ENCODE measurements at regions not wholly inside any gene's neighbourhood (a gene's known extent, or its start where the extent isn't known, plus 50 kb on each side); places are given as distances from the start of the nearest gene placed in this dataset.

DNA sequence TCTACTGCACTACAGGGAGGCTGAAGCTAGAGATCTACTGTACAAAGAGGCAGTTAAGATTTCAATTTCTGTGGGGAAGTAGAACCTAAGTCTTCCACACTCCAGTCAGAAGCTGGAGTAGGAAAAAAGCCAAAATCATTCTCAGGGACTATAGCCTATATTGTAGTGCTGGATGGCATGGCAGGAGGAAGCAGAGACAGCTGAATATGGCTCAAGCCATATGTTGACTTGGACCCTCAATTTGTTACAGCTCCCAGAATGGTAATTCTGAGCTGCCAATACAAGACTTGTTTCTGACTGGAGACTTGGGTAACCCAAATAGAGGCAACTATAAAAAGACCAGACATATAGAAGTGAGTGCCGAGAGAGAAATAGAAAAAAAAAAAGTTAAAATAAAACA is 200.6 kb downstream of the PTBP2 start:
- H3K4me3 ChIP-seq (ENCODE audit: low read depth, low read length), result no peak overlapping the region
- no peak overlapping the region for H3K27ac ChIP-seq (ENCODE audit: low read depth, low read length)
- H3K27me3 ChIP-seq (ENCODE audit: control insufficient read depth, insufficient read depth, low read length), result no peaks in the 10 kb centered on the region
- no peak overlapping the region for H3K9ac ChIP-seq (ENCODE audit: low read length)
- 0 out of 2 replicates have a peak, but pooled peaks cover 7% of the 10 kb centered on the region for H3K9me3 ChIP-seq (ENCODE audit: control insufficient read depth, insufficient read depth, low read depth, low read length)
- H3K4me1 ChIP-seq (ENCODE audit: control insufficient read depth, insufficient read depth, low read length), result no peaks in the 10 kb centered on the region
- H3K36me3 ChIP-seq (ENCODE audit: control insufficient read depth, insufficient read depth, low read length), result no peaks in the 10 kb centered on the region

DNA sequence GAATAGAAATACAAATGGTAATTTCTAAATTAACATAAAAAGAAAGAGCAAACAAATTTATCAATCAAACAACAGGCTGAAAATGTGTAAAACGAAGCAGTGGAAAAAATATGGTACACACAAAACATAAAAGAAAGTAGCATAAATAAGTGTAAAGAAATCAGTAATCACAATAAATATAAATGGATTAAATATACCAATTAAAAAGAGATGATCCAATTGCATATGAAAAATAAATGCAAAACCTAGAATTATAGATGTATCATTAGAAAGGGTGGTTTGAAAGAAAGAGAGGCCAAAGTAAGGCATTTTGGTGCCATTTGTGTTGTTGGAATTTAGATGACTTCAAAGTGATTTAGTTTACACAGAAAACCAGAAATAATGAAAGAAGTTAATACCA is 202.2 kb downstream of the PTBP2 start:
- H3K36me3 ChIP-seq (ENCODE audit: control insufficient read depth, insufficient read depth, low read length), result no peaks in the 10 kb centered on the region
- H3K27me3 ChIP-seq (ENCODE audit: control insufficient read depth, insufficient read depth, low read length), result no peaks in the 10 kb centered on the region
- H3K9ac ChIP-seq (ENCODE audit: low read length), result no peak overlapping the region
- peaks cover 12% of the 10 kb centered on the region for H3K9me3 ChIP-seq (ENCODE audit: control insufficient read depth, insufficient read depth, low read depth, low read length)
- H3K4me1 ChIP-seq (ENCODE audit: control insufficient read depth, insufficient read depth, low read length), result no peaks in the 10 kb centered on the region
- no peak overlapping the region for H3K27ac ChIP-seq (ENCODE audit: low read depth, low read length)
- no peak overlapping the region for H3K4me3 ChIP-seq (ENCODE audit: low read depth, low read length)

DNA sequence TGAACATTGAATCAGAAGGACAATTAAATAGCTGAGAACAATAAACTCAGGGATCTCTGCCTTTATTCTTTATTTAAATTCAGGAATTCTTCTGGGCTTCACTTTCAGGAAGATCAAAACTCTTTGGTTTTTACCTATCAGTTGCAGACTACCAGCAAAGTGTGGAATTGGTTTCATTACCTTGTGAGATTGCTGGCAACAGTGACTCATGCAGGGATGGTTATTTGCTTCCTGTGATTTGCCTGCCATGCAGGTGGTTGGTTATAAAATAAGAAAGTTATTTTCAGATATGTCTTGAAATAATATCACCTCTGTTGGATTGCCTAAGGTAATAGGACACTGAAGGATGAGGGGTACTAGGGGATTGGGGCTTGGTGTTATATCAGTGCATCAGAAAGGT is 204.6 kb downstream of the PTBP2 start:
- Histone ChIP-seq H3K36me3 (ENCODE audit: control insufficient read depth, insufficient read depth, low read length) (no peaks in the 10 kb centered on the region), H3K9ac (ENCODE audit: low read length) (no peak overlapping the region), H3K27ac (ENCODE audit: low read depth, low read length) (no peak overlapping the region), H3K4me3 (ENCODE audit: low read depth, low read length) (no peak overlapping the region), H3K4me1 (ENCODE audit: control insufficient read depth, insufficient read depth, low read length) (no peaks in the 10 kb centered on the region), H3K27me3 (ENCODE audit: control insufficient read depth, insufficient read depth, low read length) (no peaks in the 10 kb centered on the region), H3K9me3 (ENCODE audit: control insufficient read depth, insufficient read depth, low read depth, low read length) (peaks cover 15% of the 10 kb centered on the region)

DNA sequence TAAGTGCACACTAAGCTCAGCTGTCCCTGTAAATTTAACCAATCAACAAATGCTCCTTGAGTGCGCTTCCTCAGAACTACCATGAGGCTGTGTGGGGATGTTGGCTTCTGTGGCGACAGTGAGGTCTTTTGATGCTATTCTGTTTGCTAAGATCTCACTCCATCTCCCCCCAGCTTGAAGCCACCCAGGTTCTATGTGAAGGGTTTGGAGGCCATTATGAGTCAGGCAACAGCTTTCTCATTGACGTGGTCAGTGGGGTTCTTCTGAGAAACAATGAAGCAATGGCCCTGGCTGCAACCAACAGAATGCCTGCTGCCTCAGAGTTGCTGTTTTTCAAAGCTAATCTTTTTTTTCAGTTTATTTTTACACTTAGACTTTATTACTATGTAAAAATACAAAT is 205.5 kb downstream of the PTBP2 start:
- Histone ChIP-seq H3K27ac (ENCODE audit: low read depth, low read length) (no peak overlapping the region), H3K4me3 (ENCODE audit: low read depth, low read length) (no peak overlapping the region), H3K36me3 (ENCODE audit: control insufficient read depth, insufficient read depth, low read length) (no peaks in the 10 kb centered on the region), H3K27me3 (ENCODE audit: control insufficient read depth, insufficient read depth, low read length) (no peaks in the 10 kb centered on the region), H3K9me3 (ENCODE audit: control insufficient read depth, insufficient read depth, low read depth, low read length) (peaks cover 15% of the 10 kb centered on the region), H3K9ac (ENCODE audit: low read length) (no peak overlapping the region), H3K4me1 (ENCODE audit: control insufficient read depth, insufficient read depth, low read length) (no peaks in the 10 kb centered on the region)

- Histone ChIP-seq H3K27ac (ENCODE audit: low read depth, low read length) (no peak overlapping the region), H3K36me3 (ENCODE audit: control insufficient read depth, insufficient read depth, low read length) (no peaks in the 10 kb centered on the region), H3K27me3 (ENCODE audit: control insufficient read depth, insufficient read depth, low read length) (no peaks in the 10 kb centered on the region), H3K9ac (ENCODE audit: low read length) (no peak overlapping the region), H3K4me1 (ENCODE audit: control insufficient read depth, insufficient read depth, low read length) (no peaks in the 10 kb centered on the region), H3K9me3 (ENCODE audit: control insufficient read depth, insufficient read depth, low read depth, low read length) (peaks cover 10% of the 10 kb centered on the region), H3K4me3 (ENCODE audit: low read depth, low read length) (no peak overlapping the region)
Measured at GRCh38 chr1:96931136-96931535, 209.6 kb downstream of the PTBP2 start.

DNA sequence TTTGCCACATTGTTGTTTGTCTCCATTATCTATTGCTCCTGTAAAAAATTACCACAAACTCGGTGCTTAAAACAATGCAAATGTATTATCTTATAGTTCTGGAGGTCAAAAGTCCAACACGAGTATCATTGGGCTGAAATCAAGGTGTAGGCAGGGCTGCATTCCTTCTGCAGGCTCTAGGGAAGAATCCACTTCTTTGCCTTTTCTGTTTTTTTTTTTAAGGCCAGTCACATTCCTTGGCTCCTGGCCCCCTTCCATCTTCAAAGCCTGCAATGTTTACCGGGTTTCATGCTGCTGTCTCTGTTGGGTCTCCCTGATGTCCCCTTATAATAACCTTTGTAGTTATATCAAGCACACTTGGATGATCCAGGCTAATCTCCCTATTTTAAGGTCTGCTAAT is 212.7 kb downstream of the PTBP2 start:
- Histone ChIP-seq H3K27ac (ENCODE audit: low read depth, low read length) (no peak overlapping the region), H3K4me3 (ENCODE audit: low read depth, low read length) (no peak overlapping the region), H3K36me3 (ENCODE audit: control insufficient read depth, insufficient read depth, low read length) (no peaks in the 10 kb centered on the region), H3K27me3 (ENCODE audit: control insufficient read depth, insufficient read depth, low read length) (no peaks in the 10 kb centered on the region), H3K9ac (ENCODE audit: low read length) (no peak overlapping the region), H3K4me1 (ENCODE audit: control insufficient read depth, insufficient read depth, low read length) (no peaks in the 10 kb centered on the region), H3K9me3 (ENCODE audit: control insufficient read depth, insufficient read depth, low read depth, low read length) (no peaks in the 10 kb centered on the region)

GRCh38 chr1:96944432-96945092 is 223.0 kb downstream of the PTBP2 start:
- H3K27ac ChIP-seq (ENCODE audit: low read depth, low read length), result no peak overlapping the region
- H3K4me3 ChIP-seq (ENCODE audit: low read depth, low read length), result no peak overlapping the region
- H3K36me3 ChIP-seq (ENCODE audit: control insufficient read depth, insufficient read depth, low read length), result no peaks in the 10 kb centered on the region
- no peaks in the 10 kb centered on the region for H3K27me3 ChIP-seq (ENCODE audit: control insufficient read depth, insufficient read depth, low read length)
- H3K9me3 ChIP-seq (ENCODE audit: control insufficient read depth, insufficient read depth, low read depth, low read length), result no peaks in the 10 kb centered on the region
- H3K9ac ChIP-seq (ENCODE audit: low read length), result no peak overlapping the region
- H3K4me1 ChIP-seq (ENCODE audit: control insufficient read depth, insufficient read depth, low read length), result no peaks in the 10 kb centered on the region

DNA sequence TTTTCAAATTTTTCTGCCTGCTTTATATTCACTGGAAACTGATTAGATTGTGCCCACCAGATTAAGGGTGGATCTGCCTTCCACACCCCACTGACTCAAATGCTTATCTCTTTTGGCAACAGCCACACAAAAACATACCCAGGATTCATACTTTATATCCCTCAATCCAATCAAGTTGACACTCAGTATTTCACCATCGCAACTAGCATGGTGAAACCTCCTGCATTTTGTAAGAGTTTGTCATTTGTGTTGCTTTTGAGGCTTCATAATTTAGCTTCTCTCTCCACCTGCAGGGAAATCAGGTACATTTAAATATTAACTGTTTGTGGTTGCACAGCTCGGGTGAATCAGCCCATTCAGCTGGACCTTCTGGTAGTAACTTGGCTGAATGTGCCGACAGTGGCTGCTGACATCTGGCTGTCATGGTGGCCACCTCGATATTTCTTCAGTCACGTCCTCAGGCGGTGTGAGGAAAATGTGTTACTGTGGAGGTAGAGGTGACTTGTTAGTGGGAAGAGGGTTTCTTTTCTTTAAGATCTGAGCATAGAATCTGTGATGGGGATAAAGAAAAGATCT is 224.0 kb downstream of the PTBP2 start:
- H3K27me3 ChIP-seq (ENCODE audit: control insufficient read depth, insufficient read depth, low read length), result no peaks in the 10 kb centered on the region
- no peak overlapping the region for H3K27ac ChIP-seq (ENCODE audit: low read depth, low read length)
- H3K4me3 ChIP-seq (ENCODE audit: low read depth, low read length), result no peak overlapping the region
- H3K36me3 ChIP-seq (ENCODE audit: control insufficient read depth, insufficient read depth, low read length), result no peaks in the 10 kb centered on the region
- H3K9me3 ChIP-seq (ENCODE audit: control insufficient read depth, insufficient read depth, low read depth, low read length), result no peaks in the 10 kb centered on the region
- H3K9ac ChIP-seq (ENCODE audit: low read length), result no peak overlapping the region
- H3K4me1 ChIP-seq (ENCODE audit: control insufficient read depth, insufficient read depth, low read length), result no peaks in the 10 kb centered on the region

GRCh38 chr1:96955307-96956012 is 233.9 kb downstream of the PTBP2 start:
- no peak overlapping the region for H3K4me3 ChIP-seq (ENCODE audit: low read depth, low read length)
- H3K27ac ChIP-seq (ENCODE audit: low read depth, low read length), result no peak overlapping the region
- no peaks in the 10 kb centered on the region for H3K27me3 ChIP-seq (ENCODE audit: control insufficient read depth, insufficient read depth, low read length)
- H3K9ac ChIP-seq (ENCODE audit: low read length), result no peak overlapping the region
- H3K9me3 ChIP-seq (ENCODE audit: control insufficient read depth, insufficient read depth, low read depth, low read length), result no peaks in the 10 kb centered on the region
- no peaks in the 10 kb centered on the region for H3K36me3 ChIP-seq (ENCODE audit: control insufficient read depth, insufficient read depth, low read length)
- H3K4me1 ChIP-seq (ENCODE audit: control insufficient read depth, insufficient read depth, low read length), result no peaks in the 10 kb centered on the region

- Histone ChIP-seq H3K4me3 (ENCODE audit: low read depth, low read length) (no peak overlapping the region), H3K4me1 (ENCODE audit: control insufficient read depth, insufficient read depth, low read length) (no peaks in the 10 kb centered on the region), H3K27ac (ENCODE audit: low read depth, low read length) (no peak overlapping the region), H3K36me3 (ENCODE audit: control insufficient read depth, insufficient read depth, low read length) (no peaks in the 10 kb centered on the region), H3K9ac (ENCODE audit: low read length) (no peak overlapping the region), H3K27me3 (ENCODE audit: control insufficient read depth, insufficient read depth, low read length) (no peaks in the 10 kb centered on the region), H3K9me3 (ENCODE audit: control insufficient read depth, insufficient read depth, low read depth, low read length) (no peaks in the 10 kb centered on the region)
Measured at GRCh38 chr1:96962216-96962615, 240.6 kb downstream of the PTBP2 start.

DNA sequence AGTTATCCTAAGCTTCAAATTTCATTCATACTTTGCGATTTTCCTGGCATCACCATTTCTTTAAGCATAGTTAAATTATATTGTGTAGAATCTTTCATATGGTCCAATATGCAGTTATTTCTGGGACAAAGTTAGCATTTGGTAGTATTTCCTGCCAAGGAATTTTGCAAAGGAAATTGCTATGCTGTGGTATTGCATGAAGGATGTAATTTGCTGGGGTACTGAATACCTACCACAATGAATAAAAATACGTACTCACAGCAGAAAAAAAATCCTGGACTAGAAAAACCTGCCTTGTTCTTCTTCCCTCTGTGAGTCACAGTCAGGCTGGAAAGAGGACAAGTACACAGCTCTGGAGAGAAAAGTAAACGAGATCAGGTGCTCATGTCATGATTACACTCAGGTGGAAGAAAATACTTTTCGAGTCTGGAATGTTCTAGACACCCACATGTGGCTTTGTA is 241.2 kb downstream of the PTBP2 start:
- H3K4me1 ChIP-seq (ENCODE audit: control insufficient read depth, insufficient read depth, low read length), result no peaks in the 10 kb centered on the region
- no peaks in the 10 kb centered on the region for H3K36me3 ChIP-seq (ENCODE audit: control insufficient read depth, insufficient read depth, low read length)
- H3K27ac ChIP-seq (ENCODE audit: low read depth, low read length), result no peak overlapping the region
- no peak overlapping the region for H3K4me3 ChIP-seq (ENCODE audit: low read depth, low read length)
- no peaks in the 10 kb centered on the region for H3K27me3 ChIP-seq (ENCODE audit: control insufficient read depth, insufficient read depth, low read length)
- H3K9ac ChIP-seq (ENCODE audit: low read length), result no peak overlapping the region
- no peaks in the 10 kb centered on the region for H3K9me3 ChIP-seq (ENCODE audit: control insufficient read depth, insufficient read depth, low read depth, low read length)

Data from HUES6 (cell line).